ENCODE measurements at regions not wholly inside any gene's neighbourhood (a gene's known extent, or its start where the extent isn't known, plus 50 kb on each side); places are given as distances from the start of the nearest gene placed in this dataset.

DNA sequence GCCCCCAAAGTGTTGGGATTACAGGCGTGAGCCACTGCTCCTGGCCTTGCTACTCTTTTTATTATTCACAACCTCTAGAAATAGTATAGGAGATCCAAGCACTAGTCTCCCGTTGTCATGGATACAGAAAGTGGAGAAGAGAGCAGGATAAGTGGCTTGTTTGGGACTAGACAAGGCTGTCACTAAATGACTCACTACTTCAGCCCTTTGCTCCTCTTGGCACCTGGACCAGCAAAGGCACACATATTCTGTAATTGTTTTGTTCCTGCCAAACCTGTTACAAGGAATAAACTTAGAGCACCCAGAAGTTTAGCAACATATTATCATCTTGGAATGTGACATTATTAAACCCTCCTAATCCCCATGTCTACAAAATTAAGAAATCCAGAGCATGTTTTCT is 427.2 kb upstream of the THBS1 start:
- intact Hi-C loops (cut with micrococcal nuclease): no loop called here
- H3K27me3 Mint-ChIP-seq: no peaks in the 10 kb centered on the region
- H3K9me3 Mint-ChIP-seq: no peaks in the 10 kb centered on the region
- H3K4me1 Mint-ChIP-seq (ENCODE audit: low read depth): no peaks in the 10 kb centered on the region
- no peak overlapping the region for H3K27ac Mint-ChIP-seq
- no peaks in the 10 kb centered on the region for H3K36me3 Mint-ChIP-seq (ENCODE audit: low read depth)
- H3K4me3 Mint-ChIP-seq: no peak overlapping the region

- no peaks in the 10 kb centered on the region for H3K27me3 Mint-ChIP-seq
- no peaks in the 10 kb centered on the region for H3K36me3 Mint-ChIP-seq (ENCODE audit: low read depth)
- no peak overlapping the region for H3K27ac Mint-ChIP-seq
- H3K4me1 Mint-ChIP-seq (ENCODE audit: low read depth): no peaks in the 10 kb centered on the region
- H3K4me3 Mint-ChIP-seq: no peak overlapping the region
- intact Hi-C loops (cut with micrococcal nuclease): no loop called here
- H3K9me3 Mint-ChIP-seq: no peaks in the 10 kb centered on the region
Measured at GRCh38 chr15:39154227-39154638, 426.6 kb upstream of the THBS1 start.

DNA sequence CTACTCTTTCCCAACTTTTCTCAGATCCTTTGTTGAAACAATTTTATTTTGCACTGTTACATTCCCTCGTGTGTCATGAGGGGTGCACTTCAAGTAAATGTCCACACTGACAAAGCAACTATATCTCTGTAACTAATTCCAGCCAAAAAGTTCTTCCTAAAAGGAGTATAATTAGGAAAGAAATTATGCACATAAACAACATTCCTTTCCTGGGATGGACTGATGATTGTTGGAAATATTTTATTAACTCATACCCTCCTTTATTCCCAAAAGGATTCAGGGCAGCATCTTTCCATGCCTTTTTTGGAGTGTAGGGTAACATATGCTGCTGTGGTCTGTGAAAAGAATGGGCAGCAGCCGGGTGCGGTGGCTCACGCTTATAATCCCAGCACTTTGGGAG is 426.1 kb upstream of the THBS1 start:
- intact Hi-C loops (cut with micrococcal nuclease): no loop called here
- no peaks in the 10 kb centered on the region for H3K4me1 Mint-ChIP-seq (ENCODE audit: low read depth)
- H3K27me3 Mint-ChIP-seq: no peaks in the 10 kb centered on the region
- no peak overlapping the region for H3K27ac Mint-ChIP-seq
- H3K9me3 Mint-ChIP-seq: no peaks in the 10 kb centered on the region
- no peaks in the 10 kb centered on the region for H3K36me3 Mint-ChIP-seq (ENCODE audit: low read depth)
- H3K4me3 Mint-ChIP-seq: no peak overlapping the region

DNA sequence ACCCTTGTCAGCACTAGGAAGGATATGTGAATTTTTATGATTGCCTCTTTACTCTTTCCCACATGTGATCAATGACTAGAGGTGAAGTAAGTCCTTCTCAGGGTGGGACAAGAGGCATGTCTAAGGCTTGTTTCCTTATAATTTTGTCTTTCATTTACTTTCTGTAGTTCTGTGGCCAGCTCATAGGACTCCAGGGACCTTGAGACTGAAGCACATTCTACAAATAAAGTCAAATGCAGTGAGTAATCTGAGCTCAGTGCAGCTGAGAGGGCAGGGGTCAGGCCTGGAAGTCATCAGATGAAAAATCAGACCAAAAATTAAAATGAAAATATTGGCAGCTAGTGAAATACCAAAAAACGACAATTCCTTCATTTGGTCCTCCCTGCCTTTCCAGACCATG is 424.7 kb upstream of the THBS1 start:
- H3K27ac Mint-ChIP-seq: no peak overlapping the region
- H3K36me3 Mint-ChIP-seq (ENCODE audit: low read depth): no peaks in the 10 kb centered on the region

GRCh38 chr15:39156646-39157250 is 424.1 kb upstream of the THBS1 start:
- no peaks in the 10 kb centered on the region for H3K36me3 Mint-ChIP-seq (ENCODE audit: low read depth)
- no peak overlapping the region for H3K4me3 Mint-ChIP-seq
- intact Hi-C loops (cut with micrococcal nuclease): no loop called here

More for the DNA sequence above, 424.7 kb upstream of the THBS1 start:
- Mint-ChIP-seq H3K4me3 (no peak overlapping the region), H3K9me3 (no peaks in the 10 kb centered on the region), H3K27me3 (no peaks in the 10 kb centered on the region), H3K4me1 (ENCODE audit: low read depth) (no peaks in the 10 kb centered on the region)
- intact Hi-C loops (cut with micrococcal nuclease): no loop called here

GRCh38 chr15:39157882-39158281 is 423.0 kb upstream of the THBS1 start:
- no peaks in the 10 kb centered on the region for H3K36me3 Mint-ChIP-seq (ENCODE audit: low read depth)
- H3K4me1 Mint-ChIP-seq (ENCODE audit: low read depth): no peaks in the 10 kb centered on the region

More at GRCh38 chr15:39156646-39157250, 424.1 kb upstream of the THBS1 start:
- H3K9me3 Mint-ChIP-seq: no peaks in the 10 kb centered on the region
- no peak overlapping the region for H3K27ac Mint-ChIP-seq
- no peaks in the 10 kb centered on the region for H3K27me3 Mint-ChIP-seq
- H3K4me1 Mint-ChIP-seq (ENCODE audit: low read depth): no peaks in the 10 kb centered on the region

DNA sequence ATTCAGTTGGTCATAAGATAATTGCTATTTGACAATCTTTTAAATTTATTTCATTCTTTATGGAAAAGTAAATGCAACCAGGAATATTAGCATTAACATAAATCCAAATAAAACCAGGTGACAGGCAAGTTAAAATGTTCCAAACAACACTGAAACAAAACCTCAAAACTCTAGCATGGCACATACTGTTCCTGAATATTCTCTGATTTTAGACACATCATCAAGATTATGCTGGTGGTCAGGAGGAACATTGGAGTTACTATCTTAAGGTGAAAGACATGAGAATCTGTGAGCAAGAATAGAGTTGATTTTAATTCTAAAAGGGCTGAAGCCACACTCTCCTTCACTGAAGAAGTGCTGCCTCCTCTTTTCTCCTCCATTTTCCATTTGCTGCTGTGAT is 421.0 kb upstream of the THBS1 start:
- Mint-ChIP-seq H3K4me3 (no peak overlapping the region), H3K36me3 (ENCODE audit: low read depth) (no peaks in the 10 kb centered on the region), H3K4me1 (ENCODE audit: low read depth) (no peaks in the 10 kb centered on the region), H3K27me3 (peaks cover 7% of the 10 kb centered on the region), H3K27ac (no peak overlapping the region), H3K9me3 (no peaks in the 10 kb centered on the region)
- intact Hi-C loops (cut with micrococcal nuclease): no loop called here

More at GRCh38 chr15:39157882-39158281, 423.0 kb upstream of the THBS1 start:
- H3K9me3 Mint-ChIP-seq: no peaks in the 10 kb centered on the region
- peaks cover 5% of the 10 kb centered on the region for H3K27me3 Mint-ChIP-seq
- no peak overlapping the region for H3K27ac Mint-ChIP-seq
- intact Hi-C loops (cut with micrococcal nuclease): no loop called here
- H3K4me3 Mint-ChIP-seq: no peak overlapping the region

GRCh38 chr15:39161096-39161495 is 419.8 kb upstream of the THBS1 start:
- no peaks in the 10 kb centered on the region for H3K9me3 Mint-ChIP-seq
- no peak overlapping the region for H3K4me3 Mint-ChIP-seq
- intact Hi-C loops (cut with micrococcal nuclease): no loop called here
- H3K4me1 Mint-ChIP-seq (ENCODE audit: low read depth): no peaks in the 10 kb centered on the region
- no peak overlapping the region for H3K27ac Mint-ChIP-seq
- peaks cover 7% of the 10 kb centered on the region for H3K27me3 Mint-ChIP-seq
- no peaks in the 10 kb centered on the region for H3K36me3 Mint-ChIP-seq (ENCODE audit: low read depth)

DNA sequence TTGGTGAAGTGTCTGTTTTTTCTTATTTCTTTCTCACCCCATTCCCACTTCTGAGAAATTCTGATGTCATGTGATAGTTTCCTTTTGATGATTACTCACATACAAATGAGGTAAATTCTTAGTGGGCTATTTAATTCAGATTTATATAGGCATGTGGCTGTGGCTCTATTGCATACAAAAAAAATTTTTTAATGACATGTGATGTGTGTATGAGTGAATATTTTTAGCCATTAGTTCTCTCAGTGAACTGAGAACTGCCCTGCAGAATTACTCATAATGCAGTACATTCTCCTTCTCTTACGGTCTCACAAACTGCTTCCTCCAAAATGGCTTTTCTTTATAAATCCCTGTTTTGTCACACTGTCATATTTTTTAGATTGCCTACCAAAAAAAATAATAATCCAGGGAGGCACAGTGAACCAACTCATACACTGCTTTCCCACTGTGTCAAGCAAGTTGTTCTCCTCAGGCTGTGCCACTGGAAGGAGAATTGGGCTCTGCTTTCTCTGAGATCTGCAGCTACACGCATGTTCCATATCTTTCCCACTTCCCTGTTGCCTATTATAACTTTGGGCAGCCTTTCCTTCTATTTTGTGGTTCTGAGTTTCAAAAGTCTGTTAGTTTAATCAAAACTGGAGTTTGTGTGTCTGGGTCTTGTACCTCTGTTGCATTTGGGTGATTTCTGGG is 415.7 kb upstream of the THBS1 start:
- Mint-ChIP-seq H3K36me3 (ENCODE audit: low read depth) (no peaks in the 10 kb centered on the region), H3K4me1 (ENCODE audit: low read depth) (no peaks in the 10 kb centered on the region), H3K9me3 (no peaks in the 10 kb centered on the region), H3K27ac (no peak overlapping the region), H3K4me3 (no peak overlapping the region), H3K27me3 (peaks cover 7% of the 10 kb centered on the region)
- intact Hi-C loops (cut with micrococcal nuclease): no loop called here

DNA sequence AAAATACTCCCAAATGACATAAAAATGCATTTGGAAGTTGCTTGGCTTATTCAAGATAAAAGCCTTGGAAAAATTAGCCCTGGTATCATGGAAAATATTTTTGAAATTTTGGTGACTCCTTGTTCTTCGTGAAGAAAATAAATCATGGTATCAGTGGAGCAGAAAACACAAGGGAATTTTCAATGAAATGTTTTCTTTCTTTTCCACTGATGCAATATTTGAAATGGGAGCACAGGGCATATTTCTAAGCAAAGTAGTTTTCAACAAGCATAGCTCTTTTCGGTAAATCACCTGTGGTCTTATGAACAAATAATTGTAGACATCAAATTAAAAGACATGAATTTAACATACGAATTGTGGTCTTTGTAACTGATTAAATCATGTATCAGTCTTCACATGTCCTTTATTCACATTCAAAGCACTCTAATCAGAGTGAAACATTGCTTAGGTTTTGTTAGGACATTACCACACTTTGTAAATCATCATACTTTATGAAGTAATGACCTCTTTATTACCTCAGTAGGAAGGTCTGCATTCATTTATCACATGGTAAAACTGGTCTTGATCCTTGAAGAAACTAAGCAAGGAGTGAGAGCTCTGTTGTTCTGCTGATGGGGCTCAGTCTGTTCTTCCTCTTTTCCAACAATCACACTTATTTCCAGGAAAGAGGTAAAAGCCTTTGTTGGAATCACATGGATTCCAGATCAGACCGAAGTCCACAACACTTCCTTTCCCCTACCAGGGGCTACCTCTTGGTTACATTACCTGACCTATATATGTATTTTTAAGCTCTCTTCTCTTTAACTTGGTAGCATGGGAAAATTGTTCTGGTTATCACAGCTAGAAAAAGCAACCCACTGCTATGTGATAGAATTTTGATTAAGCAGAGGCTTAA is 413.5 kb upstream of the THBS1 start:
- peaks cover 6% of the 10 kb centered on the region for H3K27me3 Mint-ChIP-seq

DNA sequence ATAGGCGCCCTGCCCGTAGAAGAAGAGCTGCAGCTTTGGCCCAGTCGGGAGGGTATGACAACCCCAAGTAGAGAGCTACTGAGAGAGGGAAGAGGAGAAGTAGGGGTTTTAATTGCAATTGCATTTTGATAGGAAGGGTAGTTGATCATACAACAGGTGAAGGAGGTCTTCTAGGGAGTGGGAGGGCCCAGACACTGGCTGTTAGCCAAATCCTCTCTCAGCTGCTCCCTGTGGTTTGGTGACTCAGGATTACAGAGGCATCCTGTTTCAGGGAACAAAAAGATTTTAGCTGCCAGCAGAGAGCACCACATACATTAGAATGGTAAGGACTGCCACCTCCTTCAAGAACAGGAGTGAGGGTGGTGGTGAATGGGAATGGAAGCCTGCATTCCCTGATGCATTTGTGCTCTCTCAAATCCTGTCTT is 408.9 kb upstream of the THBS1 start:
- no peak overlapping the region for H3K27ac Mint-ChIP-seq

More for the DNA sequence above, 413.5 kb upstream of the THBS1 start:
- intact Hi-C loops (cut with micrococcal nuclease): no loop called here
- H3K27ac Mint-ChIP-seq: no peak overlapping the region
- H3K9me3 Mint-ChIP-seq: no peaks in the 10 kb centered on the region
- H3K4me1 Mint-ChIP-seq (ENCODE audit: low read depth): peaks cover 8% of the 10 kb centered on the region
- H3K36me3 Mint-ChIP-seq (ENCODE audit: low read depth): no peaks in the 10 kb centered on the region
- H3K4me3 Mint-ChIP-seq: no peak overlapping the region

GRCh38 chr15:39172380-39173281 is 408.2 kb upstream of the THBS1 start:
- intact Hi-C loops (cut with micrococcal nuclease): loop anchor here (1.0 kb wide), 1 partner anchor 408 kb away; no protein-coding TSS in a partner anchor

More for the DNA sequence above, 408.9 kb upstream of the THBS1 start:
- Mint-ChIP-seq H3K9me3 (no peaks in the 10 kb centered on the region), H3K27me3 (peaks cover 3% of the 10 kb centered on the region), H3K36me3 (ENCODE audit: low read depth) (no peaks in the 10 kb centered on the region), H3K4me1 (ENCODE audit: low read depth) (peaks cover 8% of the 10 kb centered on the region), H3K4me3 (no peak overlapping the region)
- intact Hi-C loops (cut with micrococcal nuclease): loop anchor here (1.0 kb wide), 1 partner anchor 408 kb away; no protein-coding TSS in a partner anchor

DNA sequence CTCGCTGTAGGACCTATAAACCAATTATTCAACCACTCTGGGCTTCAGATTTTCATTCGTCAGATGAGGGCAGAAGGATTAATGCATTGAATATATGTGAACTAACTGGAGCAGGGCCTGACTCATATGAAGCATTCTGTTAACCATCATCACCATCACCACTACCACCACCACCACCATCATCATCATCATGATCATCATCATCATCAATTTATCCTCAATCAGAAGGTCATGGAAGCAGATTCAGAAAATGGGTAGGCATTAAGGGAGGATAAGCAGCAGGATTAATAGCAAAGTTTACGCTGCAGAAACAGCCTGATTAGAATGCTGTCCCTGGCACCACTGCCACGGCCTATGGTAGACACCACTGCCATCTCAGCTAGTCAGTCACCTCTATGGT is 407.5 kb upstream of the THBS1 start:
- H3K36me3 Mint-ChIP-seq (ENCODE audit: low read depth): no peaks in the 10 kb centered on the region
- peaks cover 8% of the 10 kb centered on the region for H3K4me1 Mint-ChIP-seq (ENCODE audit: low read depth)
- H3K4me3 Mint-ChIP-seq: no peak overlapping the region
- H3K27me3 Mint-ChIP-seq: peaks cover 3% of the 10 kb centered on the region
- no peaks in the 10 kb centered on the region for H3K9me3 Mint-ChIP-seq
- no peak overlapping the region for H3K27ac Mint-ChIP-seq
- intact Hi-C loops (cut with micrococcal nuclease): no loop called here

More at GRCh38 chr15:39172380-39173281, 408.2 kb upstream of the THBS1 start:
- H3K9me3 Mint-ChIP-seq: no peaks in the 10 kb centered on the region
- peaks cover 3% of the 10 kb centered on the region for H3K27me3 Mint-ChIP-seq
- no peaks in the 10 kb centered on the region for H3K36me3 Mint-ChIP-seq (ENCODE audit: low read depth)
- H3K4me1 Mint-ChIP-seq (ENCODE audit: low read depth): peaks cover 8% of the 10 kb centered on the region
- H3K4me3 Mint-ChIP-seq: no peak overlapping the region
- H3K27ac Mint-ChIP-seq: no peak overlapping the region

All from dendritic cell treated with granulocyte-macrophage colony-stimulating factor and Interleukin-4, amounts not matched to agents 40 ng/mL and 50 ng/mL, for 4 days (primary cell).